ENCODE measurements at regions not wholly inside any gene's neighbourhood (a gene's known extent, or its start where the extent isn't known, plus 50 kb on each side); places are given as distances from the start of the nearest gene placed in this dataset.
"Not testable (repeated sequence)": the region's sequence is repeated elsewhere in the genome, so short reads cannot be mapped to it uniquely, and the experiment has no call there.

GRCh38 chr3:26284503-26284902 lies 338.1 kb upstream of the LRRC3B start:
- not testable (repeated sequence) for DNase-seq

GRCh38 chr3:26291840-26292239 lies 330.7 kb upstream of the LRRC3B start:
- no peak for DNase-seq

- DNase-seq, result no peak
These were observed 329.8 kb upstream of the LRRC3B start for GRCh38 chr3:26292780-26293179.

- DNase-seq, result no peak
These were observed 329.2 kb upstream of the LRRC3B start for GRCh38 chr3:26293329-26293844.

- no peak for DNase-seq
These were observed 315.4 kb upstream of the LRRC3B start for GRCh38 chr3:26307192-26307591.

- peak; percentile 47 for DNase-seq
These were observed 314.8 kb upstream of the LRRC3B start for GRCh38 chr3:26307787-26308186.

GRCh38 chr3:26308454-26308853 lies 314.1 kb upstream of the LRRC3B start:
- no peak for DNase-seq

GRCh38 chr3:26309536-26309935 lies 313.0 kb upstream of the LRRC3B start:
- not testable (repeated sequence) for DNase-seq

- no peak for DNase-seq
These were observed 309.8 kb upstream of the LRRC3B start for GRCh38 chr3:26312816-26313215.

- DNase-seq, result no peak
These were observed 306.1 kb upstream of the LRRC3B start for GRCh38 chr3:26316472-26316871.

GRCh38 chr3:26323741-26324140 lies 298.8 kb upstream of the LRRC3B start:
- not testable (repeated sequence) for DNase-seq

- no peak for DNase-seq
These were observed 282.6 kb upstream of the LRRC3B start for GRCh38 chr3:26340001-26340400.

- DNase-seq, result no peak
These were observed 278.9 kb upstream of the LRRC3B start for GRCh38 chr3:26343647-26344046.

GRCh38 chr3:26345613-26346012 lies 277.0 kb upstream of the LRRC3B start:
- DNase-seq, result no peak

GRCh38 chr3:26346497-26346896 lies 276.1 kb upstream of the LRRC3B start:
- no peak for DNase-seq

- DNase-seq, result no peak
These were observed 275.4 kb upstream of the LRRC3B start for GRCh38 chr3:26347150-26347549.

- DNase-seq, result no peak
These were observed 271.7 kb upstream of the LRRC3B start for GRCh38 chr3:26350853-26351252.

GRCh38 chr3:26353097-26353496 lies 269.5 kb upstream of the LRRC3B start:
- no peak for DNase-seq

GRCh38 chr3:26358405-26358804 lies 264.2 kb upstream of the LRRC3B start:
- DNase-seq, result no peak

GRCh38 chr3:26365706-26366105 lies 256.9 kb upstream of the LRRC3B start:
- DNase-seq, result no peak

- DNase-seq, result no peak
These were observed 254.3 kb upstream of the LRRC3B start for GRCh38 chr3:26368312-26368711.

GRCh38 chr3:26369133-26369532 lies 253.4 kb upstream of the LRRC3B start:
- no peak for DNase-seq

GRCh38 chr3:26375843-26376530 lies 246.6 kb upstream of the LRRC3B start:
- no peak for DNase-seq

- no peak for DNase-seq
These were observed 241.2 kb upstream of the LRRC3B start for GRCh38 chr3:26381411-26381810.

- DNase-seq, result no peak
These were observed 215.9 kb upstream of the LRRC3B start for GRCh38 chr3:26406636-26407035.
